SK-N-SH (cell line): ENCODE measurements at regions not wholly inside any gene's neighbourhood (a gene's known extent, or its start where the extent isn't known, plus 50 kb on each side); places are given as distances from the start of the nearest gene placed in this dataset.

ENCODE experiments used
- CTCF ChIA-PET: fragments of 300-600, 350-600 bp; formaldehyde crosslinking; extraction: SDS; loops from one replicate; lab custom pipeline; 2021; lab: Yijun Ruan, JAX
- POLR2A ChIA-PET: fragments of 350-600 bp; sonication (Branson Sonifier 250); formaldehyde crosslinking; extraction: SDS; loops from one replicate; lab custom pipeline; 2020; ENCODE audit warnings: antibody characterized with exemption, inconsistent platforms; lab: Yijun Ruan, JAX
- DNase-seq: peaks from one replicate; pipeline ENCODE4 v3.0.0; 2012
- H2AFZ ChIP-seq: fragments of 200-600 bp; sonication (generic); 2 replicates; pipeline ENCODE4 v1.8.1; 2016; ENCODE audit warnings: antibody characterized with exemption, mild to moderate bottlenecking, low read depth
- H3F3A ChIP-seq: fragments of 200-600 bp; sonication (generic); replicated peaks from 2 replicates; pipeline ENCODE3; 2016; ENCODE audit warnings: antibody characterized with exemption, mild to moderate bottlenecking; ENCODE audit not compliant: insufficient read depth
- H3K27ac ChIP-seq, 2 experiments: fragments of 200-500 bp in 1 of 2; fragments of 200-600 bp in 1 of 2; sonication (Bioruptor generic) in 1 of 2; sonication (generic), shearing (Covaris generic) in 1 of 2; 2 replicates each; pipeline versions ENCODE4 v1.5.1 to v1.6.1; 2014 to 2016; ENCODE audit warnings: low read depth in 2 of 2, inconsistent platforms in 1 of 2, low read length in 1 of 2, mild to moderate bottlenecking in 1 of 2, mixed read lengths in 1 of 2
- H3K27me3 ChIP-seq: fragments of 200-600 bp; sonication (generic), shearing (Covaris generic); 2 replicates; pipeline ENCODE4 v1.6.1; 2016; ENCODE audit warnings: mixed run types; ENCODE audit not compliant: insufficient read depth
- H3K36me3 ChIP-seq, 2 experiments: fragments of 200-500 bp in 1 of 2; fragments of 200-600 bp in 1 of 2; sonication (Bioruptor generic) in 1 of 2; sonication (generic) in 1 of 2; replicated peaks in 1 of 2; 2 replicates each; pipeline versions ENCODE3 to v1.5.1; 2014 to 2016; ENCODE audit warnings: low read length in 1 of 2, mild to moderate bottlenecking in 1 of 2; ENCODE audit not compliant: insufficient read depth in 2 of 2, control insufficient read depth in 1 of 2
- H3K4me1 ChIP-seq, 2 experiments: fragments of 200-500 bp in 1 of 2; fragments of 200-600 bp in 1 of 2; sonication (Bioruptor generic) in 1 of 2; sonication (generic), shearing (Covaris generic) in 1 of 2; 2 replicates each; pipeline versions ENCODE4 v1.5.1 to v1.6.1; 2014 to 2016; ENCODE audit warnings: low read depth in 1 of 2, low read length in 1 of 2, mixed run types in 1 of 2; ENCODE audit not compliant: insufficient read depth in 2 of 2, control insufficient read depth in 1 of 2
- H3K4me2 ChIP-seq: fragments of 200-600 bp; sonication (generic), shearing (Covaris generic); 2 replicates; pipeline ENCODE4 v1.6.1; 2017; ENCODE audit warnings: mixed run types
- H3K4me3 ChIP-seq, 2 experiments: fragments of 200-500 bp in 1 of 2; fragments of 200-600 bp in 1 of 2; sonication (Bioruptor generic) in 1 of 2; sonication (generic), shearing (Covaris generic) in 1 of 2; 2 replicates each; pipeline versions ENCODE4 v1.5.1 to v1.8.1; 2014 to 2016; ENCODE audit warnings: low read depth in 2 of 2, inconsistent platforms in 1 of 2, low read length in 1 of 2, mild to moderate bottlenecking in 1 of 2, mixed read lengths in 1 of 2, moderate library complexity in 1 of 2
- H3K79me2 ChIP-seq: fragments of 200-600 bp; sonication (generic); 2 replicates; pipeline ENCODE4 v1.8.1; 2017; ENCODE audit warnings: mild to moderate bottlenecking; ENCODE audit not compliant: insufficient read depth
- H3K9ac ChIP-seq: fragments of 200-600 bp; sonication (generic); 2 replicates; pipeline ENCODE4 v1.6.1; 2017; ENCODE audit warnings: mixed run types
- H3K9me2 ChIP-seq: fragments of 200-600 bp; sonication (generic); 2 replicates; pipeline ENCODE4 v1.6.1; 2017; ENCODE audit warnings: mixed run types
- H3K9me3 ChIP-seq: fragments of 200-600 bp; sonication (generic); 2 replicates; pipeline ENCODE4 v1.6.1; 2017; ENCODE audit warnings: mixed run types, mild to moderate bottlenecking, moderate library complexity
- H4K20me1 ChIP-seq: fragments of 200-600 bp; sonication (generic); 2 replicates; pipeline ENCODE4 v1.6.1; 2017; ENCODE audit warnings: mild to moderate bottlenecking, mixed run types; ENCODE audit not compliant: insufficient read depth
- CTCF ChIP-seq: fragments of 200-600 bp; sonication (generic); IDR thresholded peaks from 2 replicates; pipeline ENCODE4 v1.6.1; 2017; ENCODE audit warnings: antibody characterized with exemption, mild to moderate bottlenecking, moderate library complexity
- FOSL2 ChIP-seq: IDR thresholded peaks from 2 replicates; pipeline ENCODE4 v1.4.0; 2012; ENCODE audit warnings: low read depth, mild to moderate bottlenecking, moderate library complexity, borderline replicate concordance
- JUND ChIP-seq: IDR thresholded peaks from 2 replicates; pipeline ENCODE4 v1.4.0; 2012
- MXI1 ChIP-seq: IDR thresholded peaks from 2 replicates; pipeline ENCODE4 v1.6.1; 2012; ENCODE audit warnings: mild to moderate bottlenecking, low read depth, low read length, improper control_type of control experiment
- NRF1 ChIP-seq: IDR thresholded peaks from 2 replicates; pipeline ENCODE4 v1.6.1; 2012; ENCODE audit warnings: low read depth, mild to moderate bottlenecking, low read length
- PBX3 ChIP-seq: IDR thresholded peaks from 2 replicates; pipeline ENCODE4; 2012
- RAD21 ChIP-seq: IDR thresholded peaks from 2 replicates; pipeline ENCODE4 v1.6.1; 2012; ENCODE audit warnings: mild to moderate bottlenecking, low read length
- REST ChIP-seq: IDR thresholded peaks from 2 replicates; pipeline ENCODE4 v1.6.1; 2012; ENCODE audit warnings: mild to moderate bottlenecking, low read depth, low read length, moderate library complexity
- RXRA ChIP-seq: IDR thresholded peaks from 2 replicates; pipeline ENCODE4 v1.4.0; 2012; ENCODE audit warnings: low read depth, mild to moderate bottlenecking, borderline replicate concordance
- SIN3A ChIP-seq: IDR thresholded peaks from 2 replicates; pipeline ENCODE4 v1.6.1; 2012; ENCODE audit warnings: low read depth, mild to moderate bottlenecking, low read length, moderate library complexity, borderline replicate concordance
- SMC3 ChIP-seq: IDR thresholded peaks from 2 replicates; pipeline ENCODE4 v1.6.1; 2012; ENCODE audit warnings: low read depth, low read length, improper control_type of control experiment
- TCF12 ChIP-seq: IDR thresholded peaks from 2 replicates; pipeline ENCODE4 v1.4.0; 2012
- USF1 ChIP-seq: IDR thresholded peaks from 2 replicates; pipeline ENCODE4 v1.4.0; 2012; ENCODE audit warnings: low read depth, borderline replicate concordance
- YY1 ChIP-seq: IDR thresholded peaks from 2 replicates; pipeline ENCODE4 v1.4.0; 2012; ENCODE audit warnings: low read depth, mild to moderate bottlenecking
- ZBTB33 ChIP-seq: IDR thresholded peaks from 2 replicates; pipeline ENCODE4 v1.4.0; 2012; ENCODE audit warnings: low read depth, borderline replicate concordance
- WGBS: methylation state at CpG from one replicate; pipeline ENCODE4 v1.1.6; 2017; ENCODE audit warnings: low lambda C conversion rate; 5-methylcytosine and 5-hydroxymethylcytosine counted together

- no peaks in the 10 kb centered on the region for H3K27me3 ChIP-seq
- H3K79me2 ChIP-seq = no peaks in the 10 kb centered on the region
- WGBS = 93% methylated on average over 7 of the region's 7 CpGs
- TF ChIP-seq FOSL2 (no peak), RXRA (no peak), REST (no peak), TCF12 (no peak), SIN3A (no peak), JUND (no peak)
- H4K20me1 ChIP-seq = no peaks in the 10 kb centered on the region
- H3K36me3 ChIP-seq = no peaks in the 10 kb centered on the region
- H3K9me3 ChIP-seq = no peaks in the 10 kb centered on the region
- no peak overlapping the region for H3K4me2 ChIP-seq
- CTCF ChIA-PET = interaction anchor here (1.2 kb wide), 1 partner anchor 50 kb away, joined by 3 read pairs; no protein-coding TSS in a partner anchor
- H3K4me1 ChIP-seq = peaks cover 9% of the 10 kb centered on the region in 2 experiments
- no peak overlapping the region for H3K9ac ChIP-seq
- H2AFZ ChIP-seq = no peak overlapping the region
- POLR2A ChIA-PET = interaction anchor here (0.7 kb wide), 1 partner anchor 70 kb away, joined by 3 read pairs; no protein-coding TSS in a partner anchor
- H3K27ac ChIP-seq = no peak overlapping the region
- no peak for DNase-seq
- H3K9me2 ChIP-seq = no peaks in the 10 kb centered on the region
- H3F3A ChIP-seq = peaks cover 3% of the 10 kb centered on the region
- H3K4me3 ChIP-seq = no peak overlapping the region
These were observed 419.5 kb upstream of the C2CD4B start for GRCh38 chr15:62584301-62585235.

GRCh38 chr15:62588938-62589670, 424.0 kb upstream of the C2CD4B start:
- POLR2A ChIA-PET = no interaction called here
- TF ChIP-seq RAD21 (no peak), NRF1 (no peak), YY1 (no peak), CTCF (peak; percentile 47), SMC3 (no peak), RXRA (no peak), MXI1 (no peak), PBX3 (no peak; the same call in 1 of the 2 replicates), ZBTB33 (no peak), USF1 (no peak)

More at GRCh38 chr15:62588938-62589670, 424.0 kb upstream of the C2CD4B start:
- CTCF ChIA-PET = no interaction called here
- H3K4me3 ChIP-seq = no peak overlapping the region
- H4K20me1 ChIP-seq = no peaks in the 10 kb centered on the region
- H3K9me2 ChIP-seq = no peaks in the 10 kb centered on the region
- peaks cover 16% of the 10 kb centered on the region for H3F3A ChIP-seq
- H2AFZ ChIP-seq = peak overlapping the region; percentile 61; the same call in 1 of the 2 replicates
- H3K9ac ChIP-seq = no peak overlapping the region
- WGBS = 73% methylated on average over 5 of the region's 5 CpGs
- H3K4me1 ChIP-seq = peaks cover 20 to 21% of the 10 kb centered on the region in 2 experiments
- 0 out of 2 replicates have a peak overlapping the region, but pooled peaks have one; percentile 11 for H3K4me2 ChIP-seq
- H3K36me3 ChIP-seq = peaks cover 0 to 4% of the 10 kb centered on the region in 2 experiments
- no peaks in the 10 kb centered on the region for H3K79me2 ChIP-seq
- peak; percentile 57 for DNase-seq
- no peaks in the 10 kb centered on the region for H3K27me3 ChIP-seq
- H3K9me3 ChIP-seq = no peaks in the 10 kb centered on the region
- H3K27ac ChIP-seq = peak overlapping the region; percentile 51 to 95
